ENCODE measurements at regions not wholly inside any gene's neighbourhood (a gene's known extent, or its start where the extent isn't known, plus 50 kb on each side); places are given as distances from the start of the nearest gene placed in this dataset.

- Histone ChIP-seq H2AFZ (ENCODE audit: insufficient read depth, low read depth, low read length, poor library complexity, severe bottlenecking) (no peak overlapping the region), H3K9ac (ENCODE audit: insufficient read depth, low read length, poor library complexity, severe bottlenecking) (no peak overlapping the region), H3K36me3 (replicated peaks in 1 of 2; ENCODE audit: control insufficient read depth in 1 of 2, insufficient read depth in 2 of 2, low read length in 2 of 2) (no peaks in the 10 kb centered on the region), H3K4me3 (replicated peaks in 1 of 3; ENCODE audit: low read depth in 2 of 3, low read length in 3 of 3) (no peak overlapping the region), H4K20me1 (ENCODE audit: insufficient read depth, low read length) (no peaks in the 10 kb centered on the region), H3K4me2 (replicated peaks; ENCODE audit: extremely low read depth, low read length, poor library complexity, severe bottlenecking) (no peak overlapping the region), H3K4me1 (ENCODE audit: control insufficient read depth in 1 of 2, insufficient read depth in 2 of 2, low read length in 2 of 2) (no peaks in the 10 kb centered on the region), H3K9me3 (replicated peaks in 1 of 2; ENCODE audit: control insufficient read depth in 1 of 2, insufficient read depth in 1 of 2, low read length in 2 of 2) (peaks cover 0 to 4% of the 10 kb centered on the region in 2 donors), H3K27ac (ENCODE audit: low read depth in 1 of 2, low read length in 2 of 2) (no peak overlapping the region), H3K79me2 (ENCODE audit: insufficient read depth, low read length) (no peaks in the 10 kb centered on the region), H3K27me3 (ENCODE audit: control insufficient read depth in 2 of 2, insufficient read depth in 2 of 2, low read length in 2 of 2) (no peaks in the 10 kb centered on the region)
- H3K27ac Mint-ChIP-seq: no peak overlapping the region
- no peak overlapping the region for H3K4me3 Mint-ChIP-seq
- 93% methylated on average over 2 of the region's 3 CpGs for WGBS (ENCODE audit: insufficient coverage)
- no peak for DNase-seq
- H3K27me3 Mint-ChIP-seq (ENCODE audit: low read depth in 3 of 3): peaks cover 1 to 5% (median 5%) of the 10 kb centered on the region in 3 donors
- H3K9me3 Mint-ChIP-seq: peaks cover 0 to 11% (median 3%) of the 10 kb centered on the region in 7 donors
- H3K4me1 Mint-ChIP-seq: no peaks in the 10 kb centered on the region
- no peak for TF ChIP-seq CTCF (IDR thresholded peaks at IDR 0.05)
- intact Hi-C loops (cut with micrococcal nuclease): no loop called here
- H3K36me3 Mint-ChIP-seq: no peaks in the 10 kb centered on the region
These were observed 125.5 kb downstream of the ELOVL4 start for GRCh38 chr6:79821859-79822258.

GRCh38 chr6:79818471-79818870, 128.9 kb downstream of the ELOVL4 start:
- no peak overlapping the region for H3K9ac ChIP-seq (ENCODE audit: insufficient read depth, low read length, poor library complexity, severe bottlenecking)
- H2AFZ ChIP-seq (ENCODE audit: insufficient read depth, low read depth, low read length, poor library complexity, severe bottlenecking): no peak overlapping the region
- peaks cover 1 to 5% (median 2%) of the 10 kb centered on the region in 3 donors for H3K27me3 Mint-ChIP-seq (ENCODE audit: low read depth in 3 of 3)
- intact Hi-C loops (cut with micrococcal nuclease): no loop called here
- no peaks in the 10 kb centered on the region for H3K4me1 ChIP-seq (ENCODE audit: control insufficient read depth in 1 of 2, insufficient read depth in 2 of 2, low read length in 2 of 2)
- no peak overlapping the region for H3K4me3 ChIP-seq (replicated peaks in 1 of 3; ENCODE audit: low read depth in 2 of 3, low read length in 3 of 3)
- no peaks in the 10 kb centered on the region for H3K27me3 ChIP-seq (ENCODE audit: control insufficient read depth in 2 of 2, insufficient read depth in 2 of 2, low read length in 2 of 2)
- no peak for TF ChIP-seq CTCF (IDR thresholded peaks at IDR 0.05)
- H3K9me3 ChIP-seq (replicated peaks in 1 of 2; ENCODE audit: control insufficient read depth in 1 of 2, insufficient read depth in 1 of 2, low read length in 2 of 2): no peaks in the 10 kb centered on the region
- no peaks in the 10 kb centered on the region for H3K36me3 Mint-ChIP-seq
- no peak overlapping the region for H3K4me2 ChIP-seq (replicated peaks; ENCODE audit: extremely low read depth, low read length, poor library complexity, severe bottlenecking)
- WGBS (ENCODE audit: insufficient coverage): 89% methylated on average over 2 of the region's 3 CpGs
- no peaks in the 10 kb centered on the region for H3K4me1 Mint-ChIP-seq
- no peaks in the 10 kb centered on the region for H3K79me2 ChIP-seq (ENCODE audit: insufficient read depth, low read length)
- no peak overlapping the region for H3K27ac ChIP-seq (ENCODE audit: low read depth in 1 of 2, low read length in 2 of 2)
- peaks cover 0 to 8% (median 0%) of the 10 kb centered on the region in 7 donors for H3K9me3 Mint-ChIP-seq
- no peaks in the 10 kb centered on the region for H4K20me1 ChIP-seq (ENCODE audit: insufficient read depth, low read length)
- no peaks in the 10 kb centered on the region for H3K36me3 ChIP-seq (replicated peaks in 1 of 2; ENCODE audit: control insufficient read depth in 1 of 2, insufficient read depth in 2 of 2, low read length in 2 of 2)
- peak overlapping the region in 1 of 7 donors; percentile 23 for H3K27ac Mint-ChIP-seq
- H3K4me3 Mint-ChIP-seq: no peak overlapping the region
- DNase-seq: no peak

All from CD14-positive monocyte (primary cell).